PC-9 (cell line): ENCODE measurements at regions not wholly inside any gene's neighbourhood (a gene's known extent, or its start where the extent isn't known, plus 50 kb on each side); places are given as distances from the start of the nearest gene placed in this dataset.

Experiments used
- EZH2 ChIP-seq: fragments of 200-600 bp; sonication (generic); IDR thresholded peaks from 2 replicates; pipeline ENCODE4 v1.8.0; 2017; ENCODE audit warnings: antibody characterized with exemption, low read depth
- TF ChIP-seq, protein P1 (sequence below): fragments of 200-600 bp; sonication (generic); conservative IDR thresholded peaks from 2 replicates; pipeline ENCODE4 v1.6.1; 2017; ENCODE audit warnings: mixed run types, antibody characterized with exemption, mild to moderate bottlenecking, moderate library complexity

- TF ChIP-seq, protein P1, sequence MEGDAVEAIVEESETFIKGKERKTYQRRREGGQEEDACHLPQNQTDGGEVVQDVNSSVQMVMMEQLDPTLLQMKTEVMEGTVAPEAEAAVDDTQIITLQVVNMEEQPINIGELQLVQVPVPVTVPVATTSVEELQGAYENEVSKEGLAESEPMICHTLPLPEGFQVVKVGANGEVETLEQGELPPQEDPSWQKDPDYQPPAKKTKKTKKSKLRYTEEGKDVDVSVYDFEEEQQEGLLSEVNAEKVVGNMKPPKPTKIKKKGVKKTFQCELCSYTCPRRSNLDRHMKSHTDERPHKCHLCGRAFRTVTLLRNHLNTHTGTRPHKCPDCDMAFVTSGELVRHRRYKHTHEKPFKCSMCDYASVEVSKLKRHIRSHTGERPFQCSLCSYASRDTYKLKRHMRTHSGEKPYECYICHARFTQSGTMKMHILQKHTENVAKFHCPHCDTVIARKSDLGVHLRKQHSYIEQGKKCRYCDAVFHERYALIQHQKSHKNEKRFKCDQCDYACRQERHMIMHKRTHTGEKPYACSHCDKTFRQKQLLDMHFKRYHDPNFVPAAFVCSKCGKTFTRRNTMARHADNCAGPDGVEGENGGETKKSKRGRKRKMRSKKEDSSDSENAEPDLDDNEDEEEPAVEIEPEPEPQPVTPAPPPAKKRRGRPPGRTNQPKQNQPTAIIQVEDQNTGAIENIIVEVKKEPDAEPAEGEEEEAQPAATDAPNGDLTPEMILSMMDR = peak; percentile 55
- TF ChIP-seq EZH2 = no peak
Measured at GRCh38 chr4:167290678-167291077, 56.4 kb upstream of the SPOCK3 start.
